Neural crest cell (in vitro differentiated cells): ENCODE measurements at regions not wholly inside any gene's neighbourhood (a gene's known extent, or its start where the extent isn't known, plus 50 kb on each side); places are given as distances from the start of the nearest gene placed in this dataset.

Experiments
- DNase-seq: peaks from one replicate; pipeline ENCODE4 v3.0.0; 2021; ENCODE audit warnings: low read depth, mixed read lengths, low spot score
- H3K27ac Mint-ChIP-seq: one replicate; pipeline ENCODE4 v1.8.0; 2021; ENCODE audit warnings: mild to moderate bottlenecking, mixed read lengths; ENCODE audit not compliant: unreplicated experiment
- H3K27me3 Mint-ChIP-seq: 2 replicates; pipeline ENCODE4 v1.8.0; 2021; ENCODE audit warnings: low read depth, mild to moderate bottlenecking, mixed read lengths
- H3K36me3 Mint-ChIP-seq: 2 replicates; pipeline ENCODE4 v1.8.0; 2021; ENCODE audit warnings: low read depth, mild to moderate bottlenecking, mixed read lengths
- H3K4me1 Mint-ChIP-seq: 2 replicates; pipeline ENCODE4 v1.8.0; 2021; ENCODE audit warnings: mixed read lengths
- H3K4me3 Mint-ChIP-seq: one replicate; pipeline ENCODE4 v1.8.0; 2021; ENCODE audit warnings: mild to moderate bottlenecking, mixed read lengths
- H3K9me3 Mint-ChIP-seq: 2 replicates; pipeline ENCODE4 v1.8.0; 2021; ENCODE audit warnings: mixed read lengths
- CTCF ChIP-seq: fragments of 200-600 bp; sonication (generic); conservative IDR thresholded peaks from 2 replicates; pipeline ENCODE4 v1.5.0; 2021; ENCODE audit warnings: antibody characterized with exemption, mild to moderate bottlenecking

- Mint-ChIP-seq H3K4me3 (no peak overlapping the region), H3K36me3 (peaks cover 3% of the 10 kb centered on the region), H3K4me1 (no peaks in the 10 kb centered on the region), H3K9me3 (peaks cover 6% of the 10 kb centered on the region), H3K27ac (no peak overlapping the region), H3K27me3 (peaks cover 3% of the 10 kb centered on the region)
- TF ChIP-seq CTCF: no peak
- DNase-seq: no peak
Observed at GRCh38 chr2:118300832-118301231, 212.6 kb downstream of the INSIG2 start.

GRCh38 chr2:118296663-118297062, 208.4 kb downstream of the INSIG2 start:
- Mint-ChIP-seq H3K4me3 (no peak overlapping the region), H3K36me3 (peaks cover 3% of the 10 kb centered on the region), H3K4me1 (peaks cover 4% of the 10 kb centered on the region), H3K9me3 (peaks cover 3% of the 10 kb centered on the region), H3K27ac (no peak overlapping the region), H3K27me3 (peaks cover 3% of the 10 kb centered on the region)
- TF ChIP-seq CTCF: no peak
- no peak for DNase-seq

GRCh38 chr2:118295592-118296390, 207.5 kb downstream of the INSIG2 start:
- Mint-ChIP-seq H3K36me3 (peaks cover 3% of the 10 kb centered on the region), H3K9me3 (peaks cover 3% of the 10 kb centered on the region), H3K4me3 (no peak overlapping the region), H3K27me3 (peaks cover 3% of the 10 kb centered on the region), H3K27ac (no peak overlapping the region), H3K4me1 (peaks cover 4% of the 10 kb centered on the region)
- no peak for TF ChIP-seq CTCF
- no peak for DNase-seq

DNA sequence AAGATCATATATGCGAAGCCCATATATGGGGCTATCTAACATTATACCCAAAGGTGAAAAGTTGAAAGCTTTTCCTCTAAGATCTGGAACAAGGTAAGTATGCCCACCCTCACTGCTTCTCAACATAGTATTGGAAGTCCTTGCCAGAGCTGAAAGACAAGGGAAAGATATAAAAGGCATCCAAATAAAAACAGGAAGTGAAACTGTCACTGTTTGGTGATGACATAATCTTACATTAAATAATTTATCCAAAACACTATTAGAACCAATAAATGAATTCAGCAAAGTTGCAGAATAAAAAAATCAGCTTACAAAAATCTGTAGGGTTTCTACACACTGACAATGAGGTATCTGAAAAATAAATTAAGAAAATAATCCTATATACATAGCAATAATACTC, 205.8 kb downstream of the INSIG2 start:
- Mint-ChIP-seq H3K27me3 (peaks cover 3% of the 10 kb centered on the region), H3K4me1 (peaks cover 4% of the 10 kb centered on the region), H3K4me3 (no peak overlapping the region), H3K36me3 (peaks cover 3% of the 10 kb centered on the region), H3K27ac (no peak overlapping the region), H3K9me3 (peaks cover 3% of the 10 kb centered on the region)
- no peak for TF ChIP-seq CTCF
- no peak for DNase-seq

- no peak overlapping the region for H3K4me3 Mint-ChIP-seq
- peaks cover 3% of the 10 kb centered on the region for H3K36me3 Mint-ChIP-seq
- no peak for DNase-seq
- H3K9me3 Mint-ChIP-seq: peaks cover 3% of the 10 kb centered on the region
- peaks cover 4% of the 10 kb centered on the region for H3K4me1 Mint-ChIP-seq
- TF ChIP-seq CTCF: no peak
- H3K27me3 Mint-ChIP-seq: peaks cover 3% of the 10 kb centered on the region
- no peak overlapping the region for H3K27ac Mint-ChIP-seq
Observed at GRCh38 chr2:118292991-118293390, 204.7 kb downstream of the INSIG2 start.
